IMR-90 (cell line): ENCODE measurements at regions not wholly inside any gene's neighbourhood (a gene's known extent, or its start where the extent isn't known, plus 50 kb on each side); places are given as distances from the start of the nearest gene placed in this dataset.
A peak's percentile ranks its signal among the peaks of the same experiment; 100 is the strongest.

Experiments
- ATAC-seq: fragments of 200-7000 bp; cut with Tn5 transposase; 2 replicates; pipeline ENCODE4 v1.9.1; 2020; ENCODE audit warnings: low read depth, mild to moderate bottlenecking, moderate library complexity
- BruUV-seq: library from RNA; stranded (reverse); fragments of 400-500 nt; replicated peaks from 2 replicates; lab custom pipeline; 2021; lab: Mats Ljungman, UMichigan
- CTCF ChIA-PET: fragments of 300-600 bp; formaldehyde crosslinking; extraction: SDS; loops from one replicate; lab custom pipeline; 2021; ENCODE audit warnings: antibody characterized with exemption; lab: Yijun Ruan, JAX
- POLR2A ChIA-PET: fragments of 300-600 bp; sonication (Branson Sonifier 250); formaldehyde crosslinking; loops from one replicate; lab custom pipeline; 2022; ENCODE audit warnings: antibody characterized with exemption; ENCODE audit not compliant: unreplicated experiment; lab: Charles Lee
- DNase-seq: peaks from one replicate; pipeline ENCODE4 v3.0.0; 2013
- H2AFZ ChIP-seq: replicated peaks from 2 replicates; pipeline ENCODE3; 2013; ENCODE audit warnings: low read length, mild to moderate bottlenecking; ENCODE audit not compliant: poor library complexity
- H2AK5ac ChIP-seq: 2 replicates; pipeline ENCODE4 v1.6.1; 2013; ENCODE audit warnings: low read depth, low read length, inconsistent platforms
- H2AK9ac ChIP-seq: replicated peaks from 2 replicates; pipeline ENCODE3; 2013; ENCODE audit warnings: mild to moderate bottlenecking, low read depth, low read length, moderate library complexity; ENCODE audit not compliant: poor library complexity
- H2BK120ac ChIP-seq: 2 replicates; pipeline ENCODE4 v1.6.1; 2013; ENCODE audit warnings: low read depth, low read length, inconsistent platforms
- H2BK15ac ChIP-seq: 3 replicates; pipeline ENCODE4 v1.6.1; 2013; ENCODE audit warnings: low read depth, low read length, inconsistent platforms
- H2BK20ac ChIP-seq: 2 replicates; pipeline ENCODE4 v1.6.1; 2013; ENCODE audit warnings: low read depth, mild to moderate bottlenecking, inconsistent platforms, low read length, moderate library complexity
- H2BK5ac ChIP-seq: 2 replicates; pipeline ENCODE4 v1.6.1; 2013; ENCODE audit warnings: mild to moderate bottlenecking, low read depth, low read length, inconsistent platforms; ENCODE audit not compliant: poor library complexity, severe bottlenecking
- H3K14ac ChIP-seq: replicated peaks from 2 replicates; pipeline ENCODE4 v1.6.1; 2013; ENCODE audit warnings: low read depth, low read length, inconsistent platforms
- H3K18ac ChIP-seq: 2 replicates; pipeline ENCODE4 v1.6.1; 2013; ENCODE audit warnings: low read depth, low read length, control low read depth
- H3K23ac ChIP-seq: 2 replicates; pipeline ENCODE4 v1.6.1; 2013; ENCODE audit warnings: low read depth, low read length, inconsistent platforms
- H3K27ac ChIP-seq: 2 replicates; pipeline ENCODE4 v1.5.1; 2013; ENCODE audit warnings: mild to moderate bottlenecking, control low read depth, low read length; ENCODE audit not compliant: insufficient read depth
- H3K27me3 ChIP-seq: 2 replicates; pipeline ENCODE4 v1.6.1; 2013; ENCODE audit warnings: low read length; ENCODE audit not compliant: control insufficient read depth, insufficient read depth
- H3K36me3 ChIP-seq: 2 replicates; pipeline ENCODE4 v1.6.1; 2013; ENCODE audit warnings: low read length, mixed read lengths; ENCODE audit not compliant: control insufficient read depth, insufficient read depth
- H3K4ac ChIP-seq: 2 replicates; pipeline ENCODE4 v1.6.1; 2013; ENCODE audit warnings: low read depth, low read length, inconsistent platforms
- H3K4me1 ChIP-seq: 2 replicates; pipeline ENCODE4 v1.6.1; 2013; ENCODE audit warnings: low read length, mixed read lengths; ENCODE audit not compliant: control insufficient read depth, insufficient read depth
- H3K4me2 ChIP-seq: 2 replicates; pipeline ENCODE4 v1.6.1; 2013; ENCODE audit warnings: low read depth, mild to moderate bottlenecking, control low read depth, low read length, moderate library complexity
- H3K4me3 ChIP-seq: 2 replicates; pipeline ENCODE4 v1.5.1; 2013; ENCODE audit warnings: low read depth, mild to moderate bottlenecking, control low read depth, low read length, moderate library complexity; ENCODE audit not compliant: insufficient read depth
- H3K56ac ChIP-seq: 2 replicates; pipeline ENCODE4 v1.6.1; 2013; ENCODE audit warnings: low read length, inconsistent platforms; ENCODE audit not compliant: insufficient read depth; ENCODE audit errors: extremely low read depth
- H3K79me1 ChIP-seq, 2 experiments: 2 replicates each; pipeline ENCODE4 v1.6.1; 2013; ENCODE audit warnings: low read length in 2 of 2, inconsistent platforms in 1 of 2, low read depth in 1 of 2
- H3K9ac ChIP-seq: 2 replicates; pipeline ENCODE4 v1.6.1; 2013; ENCODE audit warnings: low read depth, low read length, control low read depth
- H3K9me1 ChIP-seq: 2 replicates; pipeline ENCODE4 v1.6.1; 2013; ENCODE audit warnings: low read length, inconsistent platforms; ENCODE audit not compliant: insufficient read depth
- H3K9me3 ChIP-seq: 2 replicates; pipeline ENCODE4 v1.6.1; 2013; ENCODE audit warnings: low read length; ENCODE audit not compliant: control insufficient read depth, insufficient read depth
- H4K20me1 ChIP-seq: 2 replicates; pipeline ENCODE4 v1.6.1; 2013; ENCODE audit warnings: low read length, inconsistent platforms; ENCODE audit not compliant: insufficient read depth
- H4K5ac ChIP-seq: 2 replicates; pipeline ENCODE4 v1.6.1; 2013; ENCODE audit warnings: mild to moderate bottlenecking, low read depth, low read length, control low read depth
- H4K8ac ChIP-seq, 2 experiments: 2 replicates each; pipeline ENCODE4 v1.6.1; 2013; ENCODE audit warnings: low read depth in 2 of 2, low read length in 2 of 2, control low read depth in 1 of 2, inconsistent platforms in 1 of 2
- H4K91ac ChIP-seq: 2 replicates; pipeline ENCODE4 v1.6.1; 2013; ENCODE audit warnings: low read depth, low read length, inconsistent platforms; ENCODE audit not compliant: insufficient read depth
- CEBPB ChIP-seq: IDR thresholded peaks from 2 replicates; pipeline ENCODE4 v1.6.1; 2012; ENCODE audit warnings: low read depth, low read length, improper control_type of control experiment
- MXI1 ChIP-seq: IDR thresholded peaks from 2 replicates; pipeline ENCODE4 v1.6.1; 2012; ENCODE audit warnings: low read depth, mild to moderate bottlenecking, low read length, moderate library complexity, borderline replicate concordance
- WGBS, 2 experiments: methylation state at CpG; one replicate each; pipeline versions ENCODE4 v1.1.5 to v1.1.7; 2013; ENCODE audit warnings: missing lambda C conversion rate in 2 of 2; ENCODE audit not compliant: insufficient read length in 1 of 2; ENCODE audit errors: extremely low coverage in 2 of 2; 5-methylcytosine and 5-hydroxymethylcytosine counted together
- dilution Hi-C: fragments of 300-500 bp; cut with HindIII; formaldehyde crosslinking; loops from one replicate; pipeline ENCODE4 v1.14.3; 2018; ENCODE audit warnings: low sequenced_read_pairs; ENCODE audit not compliant: unreplicated experiment
- in situ Hi-C: fragments of 300-500 bp; cut with MboI; formaldehyde crosslinking; loops from 3 replicates; pipeline ENCODE4 v1.14.3; 2019; ENCODE audit warnings: low sequenced_read_pairs, inconsistent platforms, mixed read lengths
- intact Hi-C: fragments of 100-400 bp; cut with micrococcal nuclease; formaldehyde crosslinking; loops from 2 replicates; pipeline ENCODE4 v1.10.0; 2022

DNA sequence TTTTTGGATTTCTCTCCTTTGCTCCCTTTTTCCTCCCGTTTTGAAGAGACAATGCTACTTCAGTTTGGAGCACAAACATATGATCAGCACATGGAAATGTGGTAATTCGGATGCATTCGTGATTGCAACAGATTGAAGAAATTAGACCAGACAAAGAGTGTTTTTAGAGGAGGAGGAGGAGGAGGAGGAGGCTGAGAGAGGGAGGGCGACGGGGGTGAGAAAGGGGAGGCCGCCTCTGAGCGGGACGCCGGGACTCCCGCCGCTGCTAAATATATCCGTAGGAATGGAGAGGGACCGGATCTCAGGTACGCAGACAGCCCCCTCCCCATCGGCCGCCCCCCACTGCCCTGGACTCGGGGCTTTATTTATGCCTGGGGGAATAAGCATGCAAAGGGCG lies 179.3 kb downstream of the SEC14L1 start:
- Histone ChIP-seq H3K36me3 (no peaks in the 10 kb centered on the region), H4K91ac (peak overlapping the region; percentile 95), H2BK20ac (peak overlapping the region; percentile 86; the same call in 1 of the 2 replicates), H3K23ac (peak overlapping the region; percentile 84), H3K79me1 (peaks cover 18 to 79% of the 10 kb centered on the region in 2 experiments), H3K14ac (peak overlapping the region; percentile 71), H4K8ac (peak overlapping the region; percentile 96; a peak in 3 of 4 replicates), H3K4ac (peak overlapping the region; percentile 84), H3K9me3 (no peaks in the 10 kb centered on the region), H3K4me1 (peaks cover 59% of the 10 kb centered on the region), H2BK120ac (peak overlapping the region; percentile 98), H2BK15ac (peak overlapping the region; percentile 55; the same call in 2 of the 3 replicates), H3K56ac (peak overlapping the region; percentile 61; the same call in 1 of the 2 replicates), H3K4me2 (peak overlapping the region; percentile 79), H3K9ac (peak overlapping the region; percentile 65), H4K20me1 (peaks cover 4% of the 10 kb centered on the region; the same call in 1 of the 2 replicates), H3K18ac (peak overlapping the region; percentile 87), H2BK5ac (peak overlapping the region; percentile 83), H3K27me3 (no peaks in the 10 kb centered on the region), H3K9me1 (peaks cover 28% of the 10 kb centered on the region), H2AFZ (peak overlapping the region; percentile 76), H4K5ac (peak overlapping the region; percentile 82), H2AK5ac (peak overlapping the region; percentile 98), H3K27ac (peak overlapping the region; percentile 96), H3K4me3 (peak overlapping the region; percentile 36), H2AK9ac (peak overlapping the region; percentile 93)
- ATAC-seq (no peak), DNase-seq (peak; percentile 63)
- in situ Hi-C loops (loop anchor here (5.0 kb wide), 1 partner anchor 107 kb away; no protein-coding TSS in a partner anchor), intact Hi-C loops (loop anchor here (5.0 kb wide), 1 partner anchor 233 kb away; no protein-coding TSS in a partner anchor), dilution Hi-C loops (no loop called here)
- ChIA-PET CTCF (no interaction called here), POLR2A (no interaction called here)
- BruUV-seq: no TSS peak
- peak; percentile 79 for TF ChIP-seq CEBPB
- TF ChIP-seq MXI1: no peak
- WGBS, 2 experiments: 25% methylated on average over 2 of the region's 18 CpGs; no CpG with 5 or more reads in 1 of the 2 experiments
